ENCODE measurements at regions not wholly inside any gene's neighbourhood (a gene's known extent, or its start where the extent isn't known, plus 50 kb on each side); places are given as distances from the start of the nearest gene placed in this dataset.
"Not testable (repeated sequence)": the region's sequence is repeated elsewhere in the genome, so short reads cannot be mapped to it uniquely, and the experiment has no call there.

GRCh38 chr14:38929416-38929815 lies 173.6 kb downstream of the SEC23A start:
- no peaks in the 10 kb centered on the region for H3K4me1 ChIP-seq (ENCODE audit: insufficient read depth, low read length, poor library complexity, severe bottlenecking)
- DNase-seq (ENCODE audit: low spot score) = no peak
- H3K4me2 ChIP-seq (ENCODE audit: low read length) = no peak overlapping the region
- intact Hi-C loops (cut with micrococcal nuclease; ENCODE audit: unreplicated experiment) = no loop called here
- H3K9me3 ChIP-seq (ENCODE audit: low read length) = no peaks in the 10 kb centered on the region
- no peaks in the 10 kb centered on the region for H4K20me1 ChIP-seq (ENCODE audit: insufficient read depth, low read length)
- BruUV-seq (replicated peaks) = no TSS peak
- no peaks in the 10 kb centered on the region for H3K36me3 ChIP-seq (ENCODE audit: insufficient read depth, low read length)
- ChIA-PET POLR2A (no interaction called here), CTCF (ENCODE audit: unreplicated experiment) (no interaction called here)
- TF ChIP-seq CTCF (conservative IDR thresholded peaks at IDR 0.05; ENCODE audit: low read length) = no peak
- no peak for TF ChIP-seq EZH2phosphoT487 (IDR thresholded peaks at IDR 0.05; ENCODE audit: borderline replicate concordance, low read depth, low read length)
- H3K27ac ChIP-seq (ENCODE audit: low read depth, low read length, poor library complexity, severe bottlenecking) = no peak overlapping the region
- H3K9me2 ChIP-seq (ENCODE audit: insufficient read depth, low read length) = no peaks in the 10 kb centered on the region
- H2AFZ ChIP-seq (ENCODE audit: low read length) = no peak overlapping the region
- no peaks in the 10 kb centered on the region for H3K79me2 ChIP-seq (ENCODE audit: insufficient read depth, low read depth, low read length)
- no peak overlapping the region for H3K4me3 ChIP-seq (ENCODE audit: low read depth, low read length, poor library complexity, severe bottlenecking)

- POLR2A ChIA-PET; H2AFZ ChIP-seq (ENCODE audit: low read length); H3K79me2 ChIP-seq (ENCODE audit: insufficient read depth, low read depth, low read length); H3K4me2 ChIP-seq (ENCODE audit: low read length); H3K4me1 ChIP-seq (ENCODE audit: insufficient read depth, low read length, poor library complexity, severe bottlenecking); DNase-seq (ENCODE audit: low spot score); H3K9me3 ChIP-seq (ENCODE audit: low read length); H3K36me3 ChIP-seq (ENCODE audit: insufficient read depth, low read length); H4K20me1 ChIP-seq (ENCODE audit: insufficient read depth, low read length); H3K9me2 ChIP-seq (ENCODE audit: insufficient read depth, low read length); BruUV-seq (replicated peaks); H3K4me3 ChIP-seq (ENCODE audit: low read depth, low read length, poor library complexity, severe bottlenecking); intact Hi-C loops (cut with micrococcal nuclease; ENCODE audit: unreplicated experiment); H3K27ac ChIP-seq (ENCODE audit: low read depth, low read length, poor library complexity, severe bottlenecking); CTCF ChIA-PET (ENCODE audit: unreplicated experiment): not testable (repeated sequence)
Measured at GRCh38 chr14:38921893-38922292, 181.1 kb downstream of the SEC23A start.

- Histone ChIP-seq H4K20me1 (ENCODE audit: insufficient read depth, low read length) (no peaks in the 10 kb centered on the region), H3K9me2 (ENCODE audit: insufficient read depth, low read length) (no peaks in the 10 kb centered on the region), H3K4me1 (ENCODE audit: insufficient read depth, low read length, poor library complexity, severe bottlenecking) (no peaks in the 10 kb centered on the region), H3K36me3 (ENCODE audit: insufficient read depth, low read length) (no peaks in the 10 kb centered on the region), H3K4me2 (ENCODE audit: low read length) (no peak overlapping the region), H3K79me2 (ENCODE audit: insufficient read depth, low read depth, low read length) (no peaks in the 10 kb centered on the region), H3K27ac (ENCODE audit: low read depth, low read length, poor library complexity, severe bottlenecking) (no peak overlapping the region), H3K4me3 (ENCODE audit: low read depth, low read length, poor library complexity, severe bottlenecking) (no peak overlapping the region), H2AFZ (ENCODE audit: low read length) (no peak overlapping the region), H3K9me3 (ENCODE audit: low read length) (no peaks in the 10 kb centered on the region)
- TF ChIP-seq EZH2phosphoT487 (IDR thresholded peaks at IDR 0.05; ENCODE audit: borderline replicate concordance, low read depth, low read length) (no peak), CTCF (conservative IDR thresholded peaks at IDR 0.05; ENCODE audit: low read length) (no peak)
- ChIA-PET POLR2A (no interaction called here), CTCF (ENCODE audit: unreplicated experiment) (no interaction called here)
- DNase-seq (ENCODE audit: low spot score) = no peak
- no TSS peak for BruUV-seq (replicated peaks)
- intact Hi-C loops (cut with micrococcal nuclease; ENCODE audit: unreplicated experiment) = no loop called here
Measured at GRCh38 chr14:38915125-38915524, 187.9 kb downstream of the SEC23A start.

Data from OCI-LY7 (cell line).